T-cell (primary cell): ENCODE measurements at regions not wholly inside any gene's neighbourhood (a gene's known extent, or its start where the extent isn't known, plus 50 kb on each side); places are given as distances from the start of the nearest gene placed in this dataset.

Experiments
- ATAC-seq, 4 experiments: fragments of 200-7000 bp in 3 of 4; fragments of 150-1000 bp in 1 of 4; cut with Tn5 transposase; replicated peaks in 1 of 4; 1 replicate in 3 of 4; 2 replicates in 1 of 4; pipeline ENCODE4 v1.10.0; 2021; ENCODE audit warnings: moderate library complexity in 3 of 4, mild to moderate bottlenecking in 2 of 4, moderate number of reproducible peaks in 1 of 4
- CTCF ChIA-PET, 2 donors: fragments of 300-600 bp; sonication (Branson Sonifier 250); formaldehyde crosslinking; loops; one replicate each; lab custom pipeline; 2022; ENCODE audit warnings: antibody characterized with exemption in 2 of 2; lab: Charles Lee
- POLR2A ChIA-PET, 2 donors: fragments of 300-600 bp; sonication (Branson Sonifier 250); formaldehyde crosslinking; loops; one replicate each; lab custom pipeline; 2022; ENCODE audit warnings: antibody characterized with exemption in 2 of 2; lab: Charles Lee
- DNase-seq, 35 experiments: peaks; one replicate each; pipeline versions ENCODE4 v3.0.0 to v3.0.0-alpha.2; 2013 to 2023
- H3K27ac ChIP-seq: one replicate; pipeline ENCODE4 v1.5.1; 2013; ENCODE audit warnings: low read length
- H3K27me3 ChIP-seq, 2 experiments: replicated peaks in 1 of 2; 1 replicate in 1 of 2; 2 replicates in 1 of 2; pipeline versions ENCODE4 v1.6.1 to v1.7.0; 2013; ENCODE audit warnings: low read length in 1 of 2, mixed read lengths in 1 of 2; ENCODE audit not compliant: control insufficient read depth in 2 of 2, insufficient read depth in 2 of 2; ENCODE audit errors: extremely low read depth in 1 of 2
- H3K36me3 ChIP-seq, 2 donors: 1 replicate in 1 of 2; 2 replicates in 1 of 2; pipeline versions ENCODE4 v1.6.1 to v1.7.0; 2013; ENCODE audit warnings: low read length in 1 of 2; ENCODE audit not compliant: control insufficient read depth in 2 of 2, insufficient read depth in 1 of 2; ENCODE audit errors: extremely low read depth in 1 of 2
- H3K4me1 ChIP-seq, 2 experiments: 1 replicate in 1 of 2; 2 replicates in 1 of 2; pipeline versions ENCODE4 v1.6.1 to v1.7.0; 2013; ENCODE audit warnings: low read length in 2 of 2, mixed read lengths in 1 of 2; ENCODE audit not compliant: insufficient read depth in 2 of 2, control insufficient read depth in 1 of 2; ENCODE audit errors: extremely low read depth in 1 of 2
- H3K4me3 ChIP-seq, 2 donors: 1 replicate in 1 of 2; 2 replicates in 1 of 2; pipeline versions ENCODE4 v1.5.1 to v1.7.0; 2013; ENCODE audit warnings: mild to moderate bottlenecking in 2 of 2, low read length in 1 of 2, moderate library complexity in 1 of 2; ENCODE audit not compliant: control insufficient read depth in 1 of 2; ENCODE audit errors: extremely low read depth in 1 of 2
- H3K9me3 ChIP-seq: 2 replicates; pipeline ENCODE4 v1.7.0; 2013
- H3K27ac Mint-ChIP-seq, 2 donors: one replicate each; pipeline ENCODE4 v1.8.0; 2020 to 2021; ENCODE audit warnings: mild to moderate bottlenecking in 2 of 2, mixed read lengths in 2 of 2
- H3K27me3 Mint-ChIP-seq, 2 donors: one replicate each; pipeline ENCODE4 v1.8.0; 2021 to 2022; ENCODE audit warnings: mixed read lengths in 2 of 2
- H3K36me3 Mint-ChIP-seq: one replicate; pipeline ENCODE4 v1.8.0; 2021; ENCODE audit warnings: mixed read lengths
- H3K4me1 Mint-ChIP-seq, 3 donors: one replicate each; pipeline ENCODE4 v1.8.0; 2020 to 2022; ENCODE audit warnings: mixed read lengths in 3 of 3, mild to moderate bottlenecking in 1 of 3
- H3K4me3 Mint-ChIP-seq, 3 donors: one replicate each; pipeline ENCODE4 v1.8.0; 2020 to 2022; ENCODE audit warnings: mild to moderate bottlenecking in 3 of 3, mixed read lengths in 3 of 3, moderate library complexity in 3 of 3
- H3K9me3 Mint-ChIP-seq, 3 donors: one replicate each; pipeline ENCODE4 v1.8.0; 2020 to 2022; ENCODE audit warnings: mixed read lengths in 3 of 3
- WGBS: methylation state at CpG from one replicate; pipeline ENCODE4 v1.1.5; 2013; ENCODE audit warnings: missing lambda C conversion rate; ENCODE audit not compliant: insufficient coverage; 5-methylcytosine and 5-hydroxymethylcytosine counted together

- no peaks in the 10 kb centered on the region for H3K36me3 Mint-ChIP-seq
- H3K9me3 Mint-ChIP-seq = peaks cover 2 to 21% (median 7%) of the 10 kb centered on the region in 3 donors
- no peak for DNase-seq
- Histone ChIP-seq H3K27ac (no peak overlapping the region), H3K4me3 (no peak overlapping the region), H3K9me3 (no peaks in the 10 kb centered on the region), H3K4me1 (no peaks in the 10 kb centered on the region), H3K36me3 (no peaks in the 10 kb centered on the region), H3K27me3 (no peaks in the 10 kb centered on the region)
- H3K27ac Mint-ChIP-seq = no peak overlapping the region
- H3K4me3 Mint-ChIP-seq = no peak overlapping the region
- ATAC-seq = no peak
- 40% methylated on average over 1 of the region's 2 CpGs for WGBS
- POLR2A ChIA-PET = no interaction called here
- CTCF ChIA-PET = no interaction called here
- H3K4me1 Mint-ChIP-seq = no peaks in the 10 kb centered on the region
- no peaks in the 10 kb centered on the region for H3K27me3 Mint-ChIP-seq
These were observed 1398.6 kb upstream of the ALCAM start for GRCh38 chr3:103968131-103968530.

- H3K9me3 ChIP-seq = no peaks in the 10 kb centered on the region
- CTCF ChIA-PET = no interaction called here
- whole genome bisulfite sequencing = no CpG with 5 or more reads among the region's 1 CpG
- H3K27ac ChIP-seq = no peak overlapping the region
- no peak overlapping the region for H3K4me3 ChIP-seq
- Mint-ChIP-seq H3K4me1 (no peaks in the 10 kb centered on the region), H3K4me3 (no peak overlapping the region), H3K36me3 (no peaks in the 10 kb centered on the region), H3K27ac (no peak overlapping the region), H3K9me3 (peaks cover 2 to 18% (median 10%) of the 10 kb centered on the region in 3 donors), H3K27me3 (no peaks in the 10 kb centered on the region)
- no peaks in the 10 kb centered on the region for H3K4me1 ChIP-seq
- H3K36me3 ChIP-seq = no peaks in the 10 kb centered on the region
- no peaks in the 10 kb centered on the region for H3K27me3 ChIP-seq
- ATAC-seq (no peak), DNase-seq (no peak)
- POLR2A ChIA-PET = no interaction called here
These were observed 1398.0 kb upstream of the ALCAM start for GRCh38 chr3:103968751-103969150.

GRCh38 chr3:103976931-103977339, 1389.8 kb upstream of the ALCAM start:
- no CpG with 5 or more reads among the region's 1 CpG for WGBS
- Mint-ChIP-seq H3K9me3 (peaks cover 6 to 16% (median 6%) of the 10 kb centered on the region in 3 donors), H3K4me1 (no peaks in the 10 kb centered on the region), H3K27me3 (no peaks in the 10 kb centered on the region), H3K27ac (no peak overlapping the region), H3K36me3 (no peaks in the 10 kb centered on the region), H3K4me3 (no peak overlapping the region)
- POLR2A ChIA-PET = no interaction called here
- no peaks in the 10 kb centered on the region for H3K27me3 ChIP-seq
- H3K27ac ChIP-seq = no peak overlapping the region
- H3K4me3 ChIP-seq = no peak overlapping the region
- H3K4me1 ChIP-seq = no peaks in the 10 kb centered on the region
- no peaks in the 10 kb centered on the region for H3K9me3 ChIP-seq
- H3K36me3 ChIP-seq = no peaks in the 10 kb centered on the region
- ATAC-seq (no peak), DNase-seq (no peak)
- CTCF ChIA-PET = no interaction called here

GRCh38 chr3:103977417-103977816, 1389.3 kb upstream of the ALCAM start:
- H3K4me1 Mint-ChIP-seq = no peaks in the 10 kb centered on the region
- ChIA-PET POLR2A (no interaction called here), CTCF (no interaction called here)
- H3K27ac Mint-ChIP-seq = no peak overlapping the region
- WGBS = no CpG with 5 or more reads among the region's 2 CpGs
- no peaks in the 10 kb centered on the region for H3K36me3 Mint-ChIP-seq
- ATAC-seq (no peak), DNase-seq (no peak)
- peaks cover 6 to 11% (median 6%) of the 10 kb centered on the region in 3 donors for H3K9me3 Mint-ChIP-seq
- no peaks in the 10 kb centered on the region for H3K9me3 ChIP-seq
- no peaks in the 10 kb centered on the region for H3K4me1 ChIP-seq
- no peaks in the 10 kb centered on the region for H3K27me3 ChIP-seq
- H3K4me3 ChIP-seq = no peak overlapping the region
- H3K36me3 ChIP-seq = no peaks in the 10 kb centered on the region
- no peak overlapping the region for H3K4me3 Mint-ChIP-seq
- no peak overlapping the region for H3K27ac ChIP-seq
- H3K27me3 Mint-ChIP-seq = no peaks in the 10 kb centered on the region

GRCh38 chr3:103991461-103992115, 1375.1 kb upstream of the ALCAM start:
- Histone ChIP-seq H3K4me3 (no peak overlapping the region), H3K27me3 (no peaks in the 10 kb centered on the region), H3K9me3 (no peaks in the 10 kb centered on the region), H3K4me1 (no peaks in the 10 kb centered on the region), H3K36me3 (no peaks in the 10 kb centered on the region), H3K27ac (no peak overlapping the region)
- no peak for DNase-seq
- H3K27me3 Mint-ChIP-seq = no peaks in the 10 kb centered on the region
- WGBS = 14% methylated on average over 1 of the region's 10 CpGs
- no peaks in the 10 kb centered on the region for H3K4me1 Mint-ChIP-seq
- peaks cover 0 to 6% (median 5%) of the 10 kb centered on the region in 3 donors for H3K9me3 Mint-ChIP-seq
- no peak overlapping the region for H3K4me3 Mint-ChIP-seq
- ChIA-PET POLR2A (no interaction called here), CTCF (no interaction called here)
- no peak for ATAC-seq
- no peaks in the 10 kb centered on the region for H3K36me3 Mint-ChIP-seq
- no peak overlapping the region for H3K27ac Mint-ChIP-seq

GRCh38 chr3:103992469-103992868, 1374.2 kb upstream of the ALCAM start:
- WGBS = 70% methylated on average over 5 of the region's 5 CpGs
- H3K4me1 ChIP-seq = no peaks in the 10 kb centered on the region
- no peaks in the 10 kb centered on the region for H3K36me3 ChIP-seq
- H3K9me3 ChIP-seq = no peaks in the 10 kb centered on the region
- no peaks in the 10 kb centered on the region for H3K27me3 ChIP-seq
- no peak overlapping the region for H3K4me3 Mint-ChIP-seq
- no peak overlapping the region for H3K27ac ChIP-seq
- POLR2A ChIA-PET = no interaction called here
- H3K4me3 ChIP-seq = no peak overlapping the region
- no peak for DNase-seq
- CTCF ChIA-PET = no interaction called here
- H3K27ac Mint-ChIP-seq = no peak overlapping the region
- no peak for ATAC-seq
- H3K9me3 Mint-ChIP-seq = peaks cover 0 to 6% (median 5%) of the 10 kb centered on the region in 3 donors
- no peaks in the 10 kb centered on the region for H3K4me1 Mint-ChIP-seq
- H3K36me3 Mint-ChIP-seq = no peaks in the 10 kb centered on the region
- no peaks in the 10 kb centered on the region for H3K27me3 Mint-ChIP-seq

- Histone ChIP-seq H3K36me3 (no peaks in the 10 kb centered on the region), H3K27ac (no peak overlapping the region), H3K27me3 (no peaks in the 10 kb centered on the region), H3K4me3 (no peak overlapping the region), H3K9me3 (no peaks in the 10 kb centered on the region), H3K4me1 (no peaks in the 10 kb centered on the region)
- POLR2A ChIA-PET = no interaction called here
- Mint-ChIP-seq H3K27me3 (no peaks in the 10 kb centered on the region), H3K4me3 (no peak overlapping the region), H3K4me1 (no peaks in the 10 kb centered on the region), H3K9me3 (peaks cover 0 to 9% (median 0%) of the 10 kb centered on the region in 3 donors), H3K27ac (no peak overlapping the region), H3K36me3 (no peaks in the 10 kb centered on the region)
- WGBS = no CpG with 5 or more reads among the region's 1 CpG
- ATAC-seq (no peak), DNase-seq (no peak)
- CTCF ChIA-PET = no interaction called here
These were observed 1361.8 kb upstream of the ALCAM start for GRCh38 chr3:104004956-104005355.
